ENCODE measurements at regions not wholly inside any gene's neighbourhood (a gene's known extent, or its start where the extent isn't known, plus 50 kb on each side); places are given as distances from the start of the nearest gene placed in this dataset.

GRCh38 chr4:92122911-92123310 is 180.9 kb upstream of the GRID2 start:
- DNase-seq (ENCODE audit: low read depth), result no peak
- H3K4me2 ChIP-seq (ENCODE audit: low read length), result no peak overlapping the region
- no peak overlapping the region for H2AFZ ChIP-seq (ENCODE audit: low read depth, low read length)
- H3K9me3 ChIP-seq (ENCODE audit: insufficient read depth, low read depth, low read length), result no peaks in the 10 kb centered on the region
- no peak overlapping the region for H3K9ac ChIP-seq (ENCODE audit: low read length)
- TF ChIP-seq CTCF (IDR thresholded peaks at IDR 0.05; ENCODE audit: insufficient read depth, low read depth, low read length), result no peak
- no peak for TF ChIP-seq EZH2 (IDR thresholded peaks at IDR 0.05; ENCODE audit: insufficient read depth, low read length)
- H3K4me1 ChIP-seq (ENCODE audit: insufficient read depth, low read length), result peaks cover 5% of the 10 kb centered on the region
- no peaks in the 10 kb centered on the region for H3K36me3 ChIP-seq (ENCODE audit: insufficient read depth, low read length)
- Mint-ChIP-seq H3K27me3 (ENCODE audit: low read depth, unreplicated experiment) (no peaks in the 10 kb centered on the region), H3K9me3 (ENCODE audit: unreplicated experiment) (peaks cover 2% of the 10 kb centered on the region), H3K4me3 (ENCODE audit: unreplicated experiment) (no peak overlapping the region), H3K27ac (ENCODE audit: unreplicated experiment) (no peak overlapping the region), H3K36me3 (ENCODE audit: low read depth, unreplicated experiment) (no peaks in the 10 kb centered on the region), H3K4me1 (ENCODE audit: low read depth, unreplicated experiment) (no peaks in the 10 kb centered on the region)
- no peak overlapping the region for H3K27ac ChIP-seq (ENCODE audit: low read depth, low read length)
- no peak for FAIRE-seq
- no peak overlapping the region for H3K4me3 ChIP-seq (ENCODE audit: insufficient read depth, low read depth, low read length)
- H3K79me2 ChIP-seq (ENCODE audit: insufficient read depth, low read length), result no peaks in the 10 kb centered on the region
- no peaks in the 10 kb centered on the region for H3K27me3 ChIP-seq (ENCODE audit: insufficient read depth, low read length)
- no peaks in the 10 kb centered on the region for H4K20me1 ChIP-seq (ENCODE audit: insufficient read depth, low read length)

GRCh38 chr4:92128676-92129075 is 175.1 kb upstream of the GRID2 start:
- Mint-ChIP-seq H3K27ac (ENCODE audit: unreplicated experiment) (peak overlapping the region; percentile 67), H3K9me3 (ENCODE audit: unreplicated experiment) (no peaks in the 10 kb centered on the region), H3K36me3 (ENCODE audit: low read depth, unreplicated experiment) (no peaks in the 10 kb centered on the region), H3K4me1 (ENCODE audit: low read depth, unreplicated experiment) (peaks cover 9% of the 10 kb centered on the region), H3K4me3 (ENCODE audit: unreplicated experiment) (no peak overlapping the region), H3K27me3 (ENCODE audit: low read depth, unreplicated experiment) (no peaks in the 10 kb centered on the region)
- no peak overlapping the region for H3K4me3 ChIP-seq (ENCODE audit: insufficient read depth, low read depth, low read length)
- no peak for TF ChIP-seq EZH2 (IDR thresholded peaks at IDR 0.05; ENCODE audit: insufficient read depth, low read length)
- no peak for TF ChIP-seq CTCF (IDR thresholded peaks at IDR 0.05; ENCODE audit: insufficient read depth, low read depth, low read length)
- no peak for FAIRE-seq
- H3K4me1 ChIP-seq (ENCODE audit: insufficient read depth, low read length), result no peaks in the 10 kb centered on the region
- no peaks in the 10 kb centered on the region for H4K20me1 ChIP-seq (ENCODE audit: insufficient read depth, low read length)
- H2AFZ ChIP-seq (ENCODE audit: low read depth, low read length), result no peak overlapping the region
- no peak overlapping the region for H3K4me2 ChIP-seq (ENCODE audit: low read length)
- H3K36me3 ChIP-seq (ENCODE audit: insufficient read depth, low read length), result no peaks in the 10 kb centered on the region
- no peak overlapping the region for H3K27ac ChIP-seq (ENCODE audit: low read depth, low read length)
- no peaks in the 10 kb centered on the region for H3K27me3 ChIP-seq (ENCODE audit: insufficient read depth, low read length)
- peaks cover 3% of the 10 kb centered on the region for H3K9me3 ChIP-seq (ENCODE audit: insufficient read depth, low read depth, low read length)
- DNase-seq (ENCODE audit: low read depth), result no peak
- H3K9ac ChIP-seq (ENCODE audit: low read length), result no peak overlapping the region
- H3K79me2 ChIP-seq (ENCODE audit: insufficient read depth, low read length), result no peaks in the 10 kb centered on the region

- Histone ChIP-seq H3K9me3 (ENCODE audit: insufficient read depth, low read depth, low read length) (peaks cover 3% of the 10 kb centered on the region), H3K4me1 (ENCODE audit: insufficient read depth, low read length) (no peaks in the 10 kb centered on the region)
- H3K36me3 Mint-ChIP-seq (ENCODE audit: low read depth, unreplicated experiment), result no peaks in the 10 kb centered on the region
These were observed 174.3 kb upstream of the GRID2 start for GRCh38 chr4:92129408-92129994.

More at GRCh38 chr4:92129408-92129994, 174.3 kb upstream of the GRID2 start:
- no peaks in the 10 kb centered on the region for H3K9me3 Mint-ChIP-seq (ENCODE audit: unreplicated experiment)
- Histone ChIP-seq H3K9ac (ENCODE audit: low read length) (no peak overlapping the region), H3K79me2 (ENCODE audit: insufficient read depth, low read length) (no peaks in the 10 kb centered on the region), H2AFZ (ENCODE audit: low read depth, low read length) (no peak overlapping the region), H3K27ac (ENCODE audit: low read depth, low read length) (no peak overlapping the region), H4K20me1 (ENCODE audit: insufficient read depth, low read length) (no peaks in the 10 kb centered on the region), H3K4me2 (ENCODE audit: low read length) (no peak overlapping the region), H3K4me3 (ENCODE audit: insufficient read depth, low read depth, low read length) (no peak overlapping the region), H3K27me3 (ENCODE audit: insufficient read depth, low read length) (no peaks in the 10 kb centered on the region), H3K36me3 (ENCODE audit: insufficient read depth, low read length) (no peaks in the 10 kb centered on the region)
- H3K27ac Mint-ChIP-seq (ENCODE audit: unreplicated experiment), result peak overlapping the region; percentile 44
- H3K4me3 Mint-ChIP-seq (ENCODE audit: unreplicated experiment), result no peak overlapping the region
- peaks cover 9% of the 10 kb centered on the region for H3K4me1 Mint-ChIP-seq (ENCODE audit: low read depth, unreplicated experiment)
- no peaks in the 10 kb centered on the region for H3K27me3 Mint-ChIP-seq (ENCODE audit: low read depth, unreplicated experiment)
- no peak for DNase-seq (ENCODE audit: low read depth)
- TF ChIP-seq CTCF (IDR thresholded peaks at IDR 0.05; ENCODE audit: insufficient read depth, low read depth, low read length), result no peak
- FAIRE-seq, result no peak
